Fibroblast of skin of back (primary cell): ENCODE measurements at regions not wholly inside any gene's neighbourhood (a gene's known extent, or its start where the extent isn't known, plus 50 kb on each side); places are given as distances from the start of the nearest gene placed in this dataset.
"Not testable (repeated sequence)": the region's sequence is repeated elsewhere in the genome, so short reads cannot be mapped to it uniquely, and the experiment has no call there.

Experiments used
- DNase-seq: peaks from one replicate; pipeline ENCODE4 v3.0.0-alpha.2; 2013

GRCh38 chr10:9825491-9826018 is 1192.1 kb upstream of the CELF2 start:
- no peak for DNase-seq

DNA sequence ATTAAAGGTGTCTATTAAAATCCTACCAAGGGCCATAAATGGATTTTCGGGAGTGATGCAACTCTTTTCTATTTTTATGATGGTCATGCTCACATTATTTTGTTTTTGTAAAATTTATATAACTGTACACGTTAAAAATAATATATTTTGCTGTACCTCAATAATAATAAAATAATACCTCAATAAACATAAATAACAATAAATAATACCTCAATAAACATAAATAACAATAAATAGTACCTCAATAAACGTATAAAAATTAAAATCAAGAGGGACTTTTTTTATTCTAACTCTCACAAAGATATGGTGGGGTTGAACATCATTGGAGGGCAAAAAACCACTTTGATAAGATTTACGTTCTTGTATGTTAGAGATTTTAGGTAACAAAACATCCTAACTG is 1189.6 kb upstream of the CELF2 start:
- no peak for DNase-seq

DNA sequence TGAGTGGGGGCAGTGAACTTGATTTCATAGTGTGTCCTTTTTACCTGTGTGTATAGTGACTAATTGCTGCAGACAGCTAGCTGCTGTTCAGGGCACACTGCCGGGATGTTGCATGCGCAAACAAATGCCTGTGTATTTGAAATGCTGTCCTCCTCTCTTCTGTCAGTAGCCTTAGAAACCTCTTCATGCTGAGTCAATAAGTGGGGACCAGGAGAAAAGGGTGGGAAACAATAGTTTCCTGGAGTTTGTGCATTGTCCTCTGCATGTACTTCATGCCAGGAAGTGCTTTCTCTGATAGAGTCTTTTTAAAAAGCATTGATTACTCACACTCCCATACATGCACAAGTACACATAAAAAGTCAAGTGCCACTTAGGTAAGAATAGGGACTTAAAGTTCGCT is 1183.7 kb upstream of the CELF2 start:
- DNase-seq, result no peak

GRCh38 chr10:9834434-9834833 is 1183.2 kb upstream of the CELF2 start:
- DNase-seq, result no peak

- no peak for DNase-seq
Observed at GRCh38 chr10:9845075-9845474, 1172.6 kb upstream of the CELF2 start.

GRCh38 chr10:9848278-9848677 is 1169.4 kb upstream of the CELF2 start:
- DNase-seq, result no peak

DNA sequence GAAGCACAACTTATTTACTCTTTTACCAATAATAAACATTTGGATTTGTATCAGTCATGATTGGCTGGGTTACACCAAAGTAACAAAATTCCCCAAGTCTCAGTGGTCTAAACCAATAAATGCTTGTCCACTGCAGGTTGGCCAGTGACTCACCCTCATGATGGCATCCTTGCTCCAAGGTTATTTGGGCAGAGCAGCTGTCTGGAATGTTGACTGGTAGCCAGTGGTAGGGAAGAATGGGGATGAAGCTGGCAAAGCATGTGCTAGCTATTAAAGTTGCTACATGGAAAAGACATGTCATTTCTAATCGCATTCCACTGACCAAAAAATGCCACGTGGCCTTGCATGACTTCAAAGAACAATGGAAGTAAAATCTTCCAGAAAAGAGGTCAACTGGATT is 1168.7 kb upstream of the CELF2 start:
- peak; percentile 34 for DNase-seq

GRCh38 chr10:9850415-9850814 is 1167.3 kb upstream of the CELF2 start:
- no peak for DNase-seq

DNA sequence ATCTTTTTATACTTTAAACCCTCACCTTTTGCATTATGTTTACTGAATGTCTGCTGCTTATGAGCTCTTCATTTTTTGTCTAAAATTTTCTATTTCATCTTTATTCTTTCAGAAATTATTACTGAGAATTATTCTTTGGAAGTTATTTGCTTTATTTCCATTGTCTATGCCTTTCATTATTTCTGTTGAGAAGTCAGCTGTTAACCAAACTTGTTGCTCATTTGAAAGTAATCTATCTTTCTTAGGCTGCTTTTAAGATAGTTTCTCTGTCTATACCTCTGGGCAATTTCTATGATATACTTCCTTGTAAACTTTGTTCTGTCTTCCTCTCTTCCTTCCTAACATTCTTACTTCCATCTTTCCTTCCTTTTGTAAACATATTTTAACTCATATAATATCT is 1165.9 kb upstream of the CELF2 start:
- DNase-seq, result no peak

- DNase-seq, result no peak
Observed at GRCh38 chr10:9853405-9854355, 1164.0 kb upstream of the CELF2 start.

DNA sequence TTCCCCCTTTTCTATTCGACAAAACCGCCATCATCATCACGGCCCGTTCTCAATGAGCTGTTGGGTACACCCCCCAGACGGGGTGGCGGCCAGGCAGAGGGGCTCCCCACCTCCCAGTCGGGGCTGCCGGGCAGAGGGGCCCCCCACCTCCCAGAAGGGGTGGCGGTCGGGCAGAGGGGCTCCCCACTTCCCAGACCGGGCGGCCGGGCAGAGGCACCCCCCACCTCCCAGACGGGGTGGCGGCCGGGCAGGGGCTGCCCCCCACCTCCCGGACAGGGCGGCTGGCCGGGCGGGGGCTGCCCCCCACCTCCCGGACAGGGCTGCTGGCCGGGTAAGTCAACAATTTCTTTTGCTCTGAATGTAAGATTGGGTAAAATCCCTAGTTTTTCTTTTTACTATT is 1162.2 kb upstream of the CELF2 start:
- DNase-seq, result not testable (repeated sequence)

- peak; percentile 21 for DNase-seq
Observed at GRCh38 chr10:9858816-9859215, 1158.9 kb upstream of the CELF2 start.

- no peak for DNase-seq
Observed at GRCh38 chr10:9860045-9860444, 1157.6 kb upstream of the CELF2 start.

DNA sequence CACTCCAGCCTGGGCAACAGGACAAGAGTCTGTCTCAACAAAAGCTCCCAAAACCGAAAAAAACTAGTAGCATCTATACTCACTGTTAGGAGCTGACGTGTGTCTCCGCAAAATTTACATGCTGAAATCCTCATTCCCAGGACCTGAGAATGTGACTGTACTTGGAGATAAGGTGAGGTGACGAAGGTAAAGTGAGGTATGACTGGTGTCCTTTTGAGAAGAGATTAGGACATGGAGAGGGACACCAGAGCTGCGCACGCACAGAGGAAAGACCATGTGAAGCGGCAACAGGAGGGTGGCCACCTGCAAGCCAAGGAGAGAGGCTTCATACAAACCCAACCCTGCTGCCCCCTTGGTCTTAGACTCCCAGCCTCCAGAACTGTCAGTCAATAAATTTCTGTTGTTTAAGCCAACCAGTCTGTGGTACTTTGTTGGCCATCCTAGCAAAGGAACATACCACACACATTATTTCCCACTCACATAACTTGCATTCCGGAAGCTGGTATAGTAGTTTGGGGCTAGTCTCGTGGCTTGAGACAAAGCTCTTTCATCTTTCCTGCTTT is 1154.0 kb upstream of the CELF2 start:
- no peak for DNase-seq

- no peak for DNase-seq
Observed at GRCh38 chr10:9868499-9868898, 1149.2 kb upstream of the CELF2 start.

DNA sequence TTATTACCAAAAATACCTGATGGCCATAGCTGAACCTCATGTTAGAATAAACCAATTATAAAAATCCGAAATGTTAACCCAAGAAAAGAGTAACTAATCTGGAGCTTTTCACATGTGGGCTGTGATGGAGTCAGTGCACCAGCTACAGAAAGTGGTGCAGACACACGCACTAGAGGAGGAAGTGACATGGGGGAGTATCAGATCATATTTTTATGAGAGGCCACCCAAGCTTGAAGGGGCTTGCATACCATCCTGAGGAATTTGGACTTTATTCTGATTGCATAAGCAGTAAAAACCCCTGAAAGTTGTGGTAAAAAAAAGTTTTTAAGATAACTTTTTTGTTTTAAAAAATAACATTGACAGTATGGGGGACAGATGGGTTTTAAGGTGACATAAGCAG is 1148.5 kb upstream of the CELF2 start:
- peak; percentile 38 for DNase-seq

DNA sequence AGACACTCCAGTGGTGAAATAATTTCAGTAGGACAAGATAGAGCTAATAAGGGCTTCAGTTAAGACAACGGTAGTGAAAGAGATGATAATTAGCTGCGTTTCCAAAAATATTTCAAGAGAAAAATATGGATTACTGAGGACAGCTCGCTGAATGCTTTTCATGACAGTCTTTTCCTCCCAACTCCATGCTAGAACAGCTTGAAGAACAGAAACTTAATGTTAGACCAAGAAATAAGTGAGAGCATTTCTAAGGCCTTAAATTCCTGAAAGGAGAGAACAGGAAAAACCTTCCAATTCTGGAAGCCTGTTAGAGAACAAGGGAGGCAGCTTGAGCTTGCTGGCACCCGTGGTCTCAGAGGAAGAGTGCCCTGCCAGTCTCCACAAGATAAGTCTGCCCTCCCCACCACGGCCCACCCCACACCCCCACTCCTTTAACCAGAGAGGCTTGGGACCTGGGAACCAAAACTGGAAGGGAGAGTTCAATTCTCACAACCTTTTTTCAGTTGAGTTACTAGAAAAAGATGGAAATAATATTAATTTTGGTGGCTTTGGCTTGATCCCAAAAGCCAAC is 1148.0 kb upstream of the CELF2 start:
- DNase-seq, result no peak

DNA sequence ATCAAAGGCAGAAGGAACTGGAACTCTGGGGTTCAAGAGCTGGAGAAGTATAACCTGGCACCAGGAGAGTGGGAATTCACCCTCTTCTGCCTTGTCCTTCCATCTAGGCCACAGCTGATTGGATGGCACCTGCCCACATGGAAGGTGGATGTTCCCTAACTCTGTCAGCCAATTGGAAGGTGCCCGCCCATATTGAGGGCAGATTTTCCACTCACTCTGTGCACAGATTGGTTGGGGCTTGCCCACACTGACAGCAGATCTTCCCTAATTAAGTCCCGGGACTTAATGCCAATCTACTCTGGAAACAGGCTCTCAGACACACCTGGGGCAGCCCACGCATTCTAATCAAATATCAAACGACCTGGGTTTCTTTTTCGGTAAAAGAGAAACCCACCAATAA is 1142.3 kb upstream of the CELF2 start:
- DNase-seq, result no peak

- no peak for DNase-seq
Observed at GRCh38 chr10:9877978-9878377, 1139.7 kb upstream of the CELF2 start.

- DNase-seq, result no peak
Observed at GRCh38 chr10:9878383-9878782, 1139.3 kb upstream of the CELF2 start.

GRCh38 chr10:9885761-9886160 is 1131.9 kb upstream of the CELF2 start:
- DNase-seq, result no peak

GRCh38 chr10:9886772-9887171 is 1130.9 kb upstream of the CELF2 start:
- no peak for DNase-seq

DNA sequence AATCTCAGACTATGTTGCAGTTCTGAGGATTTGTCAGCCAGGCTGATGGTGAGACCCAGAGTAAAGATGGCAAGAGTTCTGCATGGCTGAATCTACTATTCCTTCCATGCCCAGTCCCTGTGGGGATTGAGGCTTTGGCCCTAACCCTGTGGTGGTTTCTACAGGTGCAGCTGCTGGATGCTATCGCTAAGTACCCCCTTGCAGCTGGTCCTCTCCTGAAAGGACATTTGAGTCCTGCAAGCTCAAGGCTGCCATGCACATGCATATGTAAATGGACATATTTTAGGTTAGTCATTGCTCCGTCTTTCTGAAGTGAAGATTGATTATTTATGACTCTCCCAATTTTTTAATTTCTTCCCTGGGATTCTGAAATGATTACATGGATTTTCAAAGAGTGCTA is 1122.2 kb upstream of the CELF2 start:
- no peak for DNase-seq

GRCh38 chr10:9895981-9896380 is 1121.7 kb upstream of the CELF2 start:
- no peak for DNase-seq
